Liver (tissue), 8 donors: ENCODE measurements at regions not wholly inside any gene's neighbourhood (a gene's known extent, or its start where the extent isn't known, plus 50 kb on each side); places are given as distances from the start of the nearest gene placed in this dataset.

Experiments used
- DNase-seq: peaks from one replicate; pipeline ENCODE4 v3.0.0-alpha.2; 2017; ENCODE audit warnings: low spot score
- H3K27ac ChIP-seq, 2 donors: one replicate each; pipeline ENCODE4 v1.7.0; 2013; ENCODE audit warnings: inconsistent platforms in 2 of 2, low read length in 2 of 2, control low read depth in 1 of 2, low read depth in 1 of 2, mild to moderate bottlenecking in 1 of 2
- H3K27me3 ChIP-seq, 4 donors: one replicate each; pipeline versions ENCODE4 v1.6.1 to v1.7.0; 2013; ENCODE audit warnings: low read length in 3 of 4, inconsistent platforms in 1 of 4, mild to moderate bottlenecking in 1 of 4, moderate library complexity in 1 of 4; ENCODE audit not compliant: control insufficient read depth in 4 of 4, insufficient read depth in 4 of 4
- H3K36me3 ChIP-seq, 4 donors: one replicate each; pipeline versions ENCODE4 v1.6.1 to v1.7.0; 2013; ENCODE audit warnings: low read length in 3 of 4, mild to moderate bottlenecking in 3 of 4, low read depth in 1 of 4, moderate library complexity in 1 of 4; ENCODE audit not compliant: control insufficient read depth in 4 of 4, insufficient read depth in 3 of 4
- H3K4me1 ChIP-seq, 4 donors: one replicate each; pipeline versions ENCODE4 v1.6.1 to v1.7.0; 2013; ENCODE audit warnings: low read length in 3 of 4, mild to moderate bottlenecking in 3 of 4, moderate library complexity in 1 of 4; ENCODE audit not compliant: control insufficient read depth in 4 of 4, insufficient read depth in 4 of 4
- H3K4me3 ChIP-seq, 3 donors: one replicate each; pipeline versions ENCODE4 v1.6.1 to v1.7.0; 2013; ENCODE audit warnings: low read length in 3 of 3, control low read depth in 1 of 3, low read depth in 1 of 3, mild to moderate bottlenecking in 1 of 3
- H3K9ac ChIP-seq, 2 donors: one replicate each; pipeline ENCODE4 v1.7.0; 2013; ENCODE audit warnings: low read length in 2 of 2, mild to moderate bottlenecking in 2 of 2, moderate library complexity in 2 of 2, control low read depth in 1 of 2, low read depth in 1 of 2
- H3K9me3 ChIP-seq, 4 donors: one replicate each; pipeline versions ENCODE4 v1.6.1 to v1.7.0; 2013; ENCODE audit warnings: low read length in 3 of 4; ENCODE audit not compliant: control insufficient read depth in 4 of 4
- EGR1 ChIP-seq, 2 donors: IDR thresholded peaks; 2 replicates each; pipeline ENCODE4 v1.6.1; 2016 to 2018; ENCODE audit warnings: antibody characterized with exemption in 2 of 2, low read depth in 2 of 2
- FOXA1 ChIP-seq: IDR thresholded peaks from 2 replicates; pipeline ENCODE4 v1.6.1; 2016; ENCODE audit warnings: antibody characterized with exemption
- FOXA2 ChIP-seq: IDR thresholded peaks from 2 replicates; pipeline ENCODE4 v1.6.1; 2016; ENCODE audit warnings: antibody characterized with exemption
- GABPA ChIP-seq, 2 donors: IDR thresholded peaks in 1 of 2; conservative IDR thresholded peaks in 1 of 2; 2 replicates each; pipeline ENCODE4 v1.6.1; 2016; ENCODE audit warnings: antibody characterized with exemption in 2 of 2, mild to moderate bottlenecking in 1 of 2, moderate library complexity in 1 of 2
- HNF4A ChIP-seq, 2 donors: conservative IDR thresholded peaks; 2 replicates each; pipeline ENCODE4 v1.6.1; 2016; ENCODE audit warnings: antibody characterized with exemption in 2 of 2, mild to moderate bottlenecking in 2 of 2
- HNF4G ChIP-seq: IDR thresholded peaks from 2 replicates; pipeline ENCODE4 v1.6.1; 2016; ENCODE audit warnings: antibody characterized with exemption
- JUND ChIP-seq, 2 donors: IDR thresholded peaks; 2 replicates each; pipeline ENCODE4 v1.6.1; 2016; ENCODE audit warnings: antibody characterized with exemption in 2 of 2
- NR2F2 ChIP-seq: IDR thresholded peaks from 2 replicates; pipeline ENCODE4 v1.6.1; 2016; ENCODE audit warnings: antibody characterized with exemption
- RAD21 ChIP-seq, 2 donors: IDR thresholded peaks; 2 replicates each; pipeline ENCODE4 v1.6.1; 2016; ENCODE audit warnings: antibody characterized with exemption in 2 of 2, mild to moderate bottlenecking in 2 of 2
- RXRA ChIP-seq, 2 donors: IDR thresholded peaks; 2 replicates each; pipeline ENCODE4 v1.6.1; 2017 to 2018; ENCODE audit warnings: antibody characterized with exemption in 2 of 2, mild to moderate bottlenecking in 1 of 2
- SP1 ChIP-seq: IDR thresholded peaks from 2 replicates; pipeline ENCODE4 v1.6.1; 2018; ENCODE audit warnings: antibody characterized with exemption, mild to moderate bottlenecking
- TAF1 ChIP-seq: conservative IDR thresholded peaks from 2 replicates; pipeline ENCODE4 v1.6.1; 2016; ENCODE audit warnings: antibody characterized with exemption, mild to moderate bottlenecking
- YY1 ChIP-seq: IDR thresholded peaks from 2 replicates; pipeline ENCODE4 v1.6.1; 2016; ENCODE audit warnings: antibody characterized with exemption, mild to moderate bottlenecking
- WGBS: extraction: QIAGEN DNeasy Blood & Tissue Kit; methylation state at CpG from one replicate; pipeline ENCODE4 v1.1.7; 2013; 5-methylcytosine and 5-hydroxymethylcytosine counted together
- TF ChIP-seq, protein P1 (sequence below): IDR thresholded peaks from 2 replicates; pipeline ENCODE4 v1.6.1; 2016; ENCODE audit warnings: antibody characterized with exemption, mild to moderate bottlenecking
- TF ChIP-seq, protein P2 (sequence below): IDR thresholded peaks from 2 replicates; pipeline ENCODE4 v1.6.1; 2016; ENCODE audit warnings: antibody characterized with exemption
- TF ChIP-seq, protein P3 (sequence below): IDR thresholded peaks from 2 replicates; pipeline ENCODE4 v1.6.1; 2016; ENCODE audit warnings: antibody characterized with exemption
- TF ChIP-seq, protein P4 (sequence below): fragments of 150-350 bp; IDR thresholded peaks from 2 replicates; pipeline ENCODE4 v1.5.1; 2017; ENCODE audit warnings: improper control_type of control experiment, low read depth, low read length; ENCODE audit not compliant: missing input control
- TF ChIP-seq, protein P5 (sequence below): IDR thresholded peaks from 2 replicates; pipeline ENCODE4 v1.6.1; 2016; ENCODE audit warnings: antibody characterized with exemption
- donor health status: healthy.
- donor health status: healthy.
- donor health status: healthy.
- donor health status: healthy.
- donor health status: healthy.

DNA sequence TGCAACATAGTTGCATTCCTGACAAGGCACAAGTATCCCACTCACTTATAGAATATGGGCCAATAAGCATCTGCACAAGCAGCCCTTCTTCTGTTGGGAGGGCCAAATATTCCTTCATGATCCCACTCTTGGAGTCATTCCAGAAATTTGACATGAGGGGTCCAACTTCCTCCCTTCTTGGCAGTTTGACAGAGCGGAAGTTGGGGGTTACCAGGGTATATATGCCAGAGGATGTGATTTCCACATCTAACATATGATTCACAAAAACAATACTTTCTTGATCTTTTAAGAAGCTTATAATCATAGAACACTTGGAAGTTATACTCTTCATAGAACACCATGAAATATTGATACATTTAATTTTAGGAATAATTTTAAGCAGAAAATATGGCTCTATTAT, 100.9 kb upstream of the CRBN start:
- no peak for DNase-seq
- TF ChIP-seq, protein P1, sequence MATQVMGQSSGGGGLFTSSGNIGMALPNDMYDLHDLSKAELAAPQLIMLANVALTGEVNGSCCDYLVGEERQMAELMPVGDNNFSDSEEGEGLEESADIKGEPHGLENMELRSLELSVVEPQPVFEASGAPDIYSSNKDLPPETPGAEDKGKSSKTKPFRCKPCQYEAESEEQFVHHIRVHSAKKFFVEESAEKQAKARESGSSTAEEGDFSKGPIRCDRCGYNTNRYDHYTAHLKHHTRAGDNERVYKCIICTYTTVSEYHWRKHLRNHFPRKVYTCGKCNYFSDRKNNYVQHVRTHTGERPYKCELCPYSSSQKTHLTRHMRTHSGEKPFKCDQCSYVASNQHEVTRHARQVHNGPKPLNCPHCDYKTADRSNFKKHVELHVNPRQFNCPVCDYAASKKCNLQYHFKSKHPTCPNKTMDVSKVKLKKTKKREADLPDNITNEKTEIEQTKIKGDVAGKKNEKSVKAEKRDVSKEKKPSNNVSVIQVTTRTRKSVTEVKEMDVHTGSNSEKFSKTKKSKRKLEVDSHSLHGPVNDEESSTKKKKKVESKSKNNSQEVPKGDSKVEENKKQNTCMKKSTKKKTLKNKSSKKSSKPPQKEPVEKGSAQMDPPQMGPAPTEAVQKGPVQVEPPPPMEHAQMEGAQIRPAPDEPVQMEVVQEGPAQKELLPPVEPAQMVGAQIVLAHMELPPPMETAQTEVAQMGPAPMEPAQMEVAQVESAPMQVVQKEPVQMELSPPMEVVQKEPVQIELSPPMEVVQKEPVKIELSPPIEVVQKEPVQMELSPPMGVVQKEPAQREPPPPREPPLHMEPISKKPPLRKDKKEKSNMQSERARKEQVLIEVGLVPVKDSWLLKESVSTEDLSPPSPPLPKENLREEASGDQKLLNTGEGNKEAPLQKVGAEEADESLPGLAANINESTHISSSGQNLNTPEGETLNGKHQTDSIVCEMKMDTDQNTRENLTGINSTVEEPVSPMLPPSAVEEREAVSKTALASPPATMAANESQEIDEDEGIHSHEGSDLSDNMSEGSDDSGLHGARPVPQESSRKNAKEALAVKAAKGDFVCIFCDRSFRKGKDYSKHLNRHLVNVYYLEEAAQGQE = no peak
- TF ChIP-seq RAD21 (IDR thresholded peaks at IDR 0.05) (no peak), TAF1 (no peak), FOXA1 (no peak), HNF4A (conservative IDR thresholded peaks at IDR 0.05) (no peak), FOXA2 (no peak), RXRA (IDR thresholded peaks at IDR 0.05) (no peak), GABPA (IDR thresholded peaks at IDR 0.05 in 1 of 2, conservative IDR thresholded peaks at IDR 0.05 in 1 of 2) (no peak), SP1 (no peak), NR2F2 (no peak), EGR1 (IDR thresholded peaks at IDR 0.05; ENCODE audit: low read depth in 2 of 2) (no peak), YY1 (no peak), HNF4G (no peak), JUND (IDR thresholded peaks at IDR 0.05) (no peak)
- TF ChIP-seq, protein P2, sequence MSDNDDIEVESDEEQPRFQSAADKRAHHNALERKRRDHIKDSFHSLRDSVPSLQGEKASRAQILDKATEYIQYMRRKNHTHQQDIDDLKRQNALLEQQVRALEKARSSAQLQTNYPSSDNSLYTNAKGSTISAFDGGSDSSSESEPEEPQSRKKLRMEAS = no peak
- TF ChIP-seq, protein P3, sequence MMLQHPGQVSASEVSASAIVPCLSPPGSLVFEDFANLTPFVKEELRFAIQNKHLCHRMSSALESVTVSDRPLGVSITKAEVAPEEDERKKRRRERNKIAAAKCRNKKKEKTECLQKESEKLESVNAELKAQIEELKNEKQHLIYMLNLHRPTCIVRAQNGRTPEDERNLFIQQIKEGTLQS = no peak
- TF ChIP-seq, protein P4, sequence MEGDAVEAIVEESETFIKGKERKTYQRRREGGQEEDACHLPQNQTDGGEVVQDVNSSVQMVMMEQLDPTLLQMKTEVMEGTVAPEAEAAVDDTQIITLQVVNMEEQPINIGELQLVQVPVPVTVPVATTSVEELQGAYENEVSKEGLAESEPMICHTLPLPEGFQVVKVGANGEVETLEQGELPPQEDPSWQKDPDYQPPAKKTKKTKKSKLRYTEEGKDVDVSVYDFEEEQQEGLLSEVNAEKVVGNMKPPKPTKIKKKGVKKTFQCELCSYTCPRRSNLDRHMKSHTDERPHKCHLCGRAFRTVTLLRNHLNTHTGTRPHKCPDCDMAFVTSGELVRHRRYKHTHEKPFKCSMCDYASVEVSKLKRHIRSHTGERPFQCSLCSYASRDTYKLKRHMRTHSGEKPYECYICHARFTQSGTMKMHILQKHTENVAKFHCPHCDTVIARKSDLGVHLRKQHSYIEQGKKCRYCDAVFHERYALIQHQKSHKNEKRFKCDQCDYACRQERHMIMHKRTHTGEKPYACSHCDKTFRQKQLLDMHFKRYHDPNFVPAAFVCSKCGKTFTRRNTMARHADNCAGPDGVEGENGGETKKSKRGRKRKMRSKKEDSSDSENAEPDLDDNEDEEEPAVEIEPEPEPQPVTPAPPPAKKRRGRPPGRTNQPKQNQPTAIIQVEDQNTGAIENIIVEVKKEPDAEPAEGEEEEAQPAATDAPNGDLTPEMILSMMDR = no peak
- TF ChIP-seq, protein P5, sequence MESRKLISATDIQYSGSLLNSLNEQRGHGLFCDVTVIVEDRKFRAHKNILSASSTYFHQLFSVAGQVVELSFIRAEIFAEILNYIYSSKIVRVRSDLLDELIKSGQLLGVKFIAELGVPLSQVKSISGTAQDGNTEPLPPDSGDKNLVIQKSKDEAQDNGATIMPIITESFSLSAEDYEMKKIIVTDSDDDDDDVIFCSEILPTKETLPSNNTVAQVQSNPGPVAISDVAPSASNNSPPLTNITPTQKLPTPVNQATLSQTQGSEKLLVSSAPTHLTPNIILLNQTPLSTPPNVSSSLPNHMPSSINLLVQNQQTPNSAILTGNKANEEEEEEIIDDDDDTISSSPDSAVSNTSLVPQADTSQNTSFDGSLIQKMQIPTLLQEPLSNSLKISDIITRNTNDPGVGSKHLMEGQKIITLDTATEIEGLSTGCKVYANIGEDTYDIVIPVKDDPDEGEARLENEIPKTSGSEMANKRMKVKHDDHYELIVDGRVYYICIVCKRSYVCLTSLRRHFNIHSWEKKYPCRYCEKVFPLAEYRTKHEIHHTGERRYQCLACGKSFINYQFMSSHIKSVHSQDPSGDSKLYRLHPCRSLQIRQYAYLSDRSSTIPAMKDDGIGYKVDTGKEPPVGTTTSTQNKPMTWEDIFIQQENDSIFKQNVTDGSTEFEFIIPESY = no peak
- no peak overlapping the region for H3K4me3 ChIP-seq
- no peak overlapping the region for H3K27ac ChIP-seq
- no peaks in the 10 kb centered on the region for H3K36me3 ChIP-seq
- H3K9ac ChIP-seq = no peak overlapping the region
- H3K9me3 ChIP-seq = no peaks in the 10 kb centered on the region
- no peaks in the 10 kb centered on the region for H3K4me1 ChIP-seq
- 73% methylated on average over 1 of the region's 1 CpG for WGBS
- no peaks in the 10 kb centered on the region for H3K27me3 ChIP-seq
